ENCODE measurements at regions not wholly inside any gene's neighbourhood (a gene's known extent, or its start where the extent isn't known, plus 50 kb on each side); places are given as distances from the start of the nearest gene placed in this dataset.

- H3K4me1 ChIP-seq = no peaks in the 10 kb centered on the region
- no peaks in the 10 kb centered on the region for H3K9me3 ChIP-seq
- intact Hi-C loops (cut with DNase I) = no loop called here
- no peak overlapping the region for H3K4me3 ChIP-seq
- no peak overlapping the region for H3K9ac ChIP-seq (ENCODE audit: low read depth in 2 of 2, low read length in 2 of 2)
- no peaks in the 10 kb centered on the region for H3K36me3 ChIP-seq
- no peaks in the 10 kb centered on the region for H3K27me3 ChIP-seq
- no peak for DNase-seq
- TF ChIP-seq CTCF (IDR thresholded peaks at IDR 0.05) = no peak
- H3K27ac ChIP-seq = no peak overlapping the region
Measured at GRCh38 chr6:167509853-167510220, 185.0 kb downstream of the TTLL2 start.

GRCh38 chr6:167510648-167511047 lies 185.8 kb downstream of the TTLL2 start:
- no peak for DNase-seq
- intact Hi-C loops (cut with DNase I) = no loop called here
- TF ChIP-seq CTCF (IDR thresholded peaks at IDR 0.05) = no peak
- no peak overlapping the region for H3K9ac ChIP-seq (ENCODE audit: low read depth in 2 of 2, low read length in 2 of 2)
- H3K9me3 ChIP-seq = no peaks in the 10 kb centered on the region
- no peak overlapping the region for H3K27ac ChIP-seq
- no peaks in the 10 kb centered on the region for H3K36me3 ChIP-seq
- H3K27me3 ChIP-seq = no peaks in the 10 kb centered on the region
- no peak overlapping the region for H3K4me3 ChIP-seq
- H3K4me1 ChIP-seq = no peaks in the 10 kb centered on the region

- no peak for DNase-seq
- no peak for TF ChIP-seq CTCF (IDR thresholded peaks at IDR 0.05)
- intact Hi-C loops (cut with DNase I) = no loop called here
Measured at GRCh38 chr6:167512696-167513375, 187.9 kb downstream of the TTLL2 start.

DNA sequence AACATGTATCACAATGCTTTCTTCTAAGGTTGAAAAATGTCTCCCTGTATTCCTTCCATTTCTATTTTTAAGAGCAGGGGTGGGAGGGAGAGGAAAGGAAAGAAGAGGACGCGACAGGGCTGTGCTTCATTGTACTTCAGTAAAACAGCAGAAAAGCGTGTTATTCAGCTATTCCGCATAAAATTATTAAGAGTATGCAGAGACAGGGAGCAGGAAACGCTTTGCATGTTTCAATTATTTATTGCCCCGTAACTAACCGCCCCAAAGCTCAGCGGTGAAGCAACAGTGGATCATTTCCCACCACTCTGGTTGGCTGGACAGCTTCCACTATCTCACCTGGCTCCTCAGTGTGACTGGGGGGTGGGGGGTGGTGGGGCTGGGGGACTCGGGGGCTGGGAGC lies 188.9 kb downstream of the TTLL2 start:
- intact Hi-C loops (cut with DNase I) = no loop called here
- Histone ChIP-seq H3K9ac (ENCODE audit: low read depth in 2 of 2, low read length in 2 of 2) (no peak overlapping the region), H3K36me3 (no peaks in the 10 kb centered on the region), H3K4me3 (no peak overlapping the region), H3K27me3 (no peaks in the 10 kb centered on the region), H3K9me3 (no peaks in the 10 kb centered on the region), H3K4me1 (no peaks in the 10 kb centered on the region), H3K27ac (no peak overlapping the region)
- TF ChIP-seq CTCF (IDR thresholded peaks at IDR 0.05) = no peak
- no peak for DNase-seq

More at GRCh38 chr6:167512696-167513375, 187.9 kb downstream of the TTLL2 start:
- no peak overlapping the region for H3K4me3 ChIP-seq
- H3K9me3 ChIP-seq = no peaks in the 10 kb centered on the region
- H3K4me1 ChIP-seq = no peaks in the 10 kb centered on the region
- no peak overlapping the region for H3K9ac ChIP-seq (ENCODE audit: low read depth in 2 of 2, low read length in 2 of 2)
- H3K27ac ChIP-seq = no peak overlapping the region
- H3K27me3 ChIP-seq = no peaks in the 10 kb centered on the region
- no peaks in the 10 kb centered on the region for H3K36me3 ChIP-seq

DNA sequence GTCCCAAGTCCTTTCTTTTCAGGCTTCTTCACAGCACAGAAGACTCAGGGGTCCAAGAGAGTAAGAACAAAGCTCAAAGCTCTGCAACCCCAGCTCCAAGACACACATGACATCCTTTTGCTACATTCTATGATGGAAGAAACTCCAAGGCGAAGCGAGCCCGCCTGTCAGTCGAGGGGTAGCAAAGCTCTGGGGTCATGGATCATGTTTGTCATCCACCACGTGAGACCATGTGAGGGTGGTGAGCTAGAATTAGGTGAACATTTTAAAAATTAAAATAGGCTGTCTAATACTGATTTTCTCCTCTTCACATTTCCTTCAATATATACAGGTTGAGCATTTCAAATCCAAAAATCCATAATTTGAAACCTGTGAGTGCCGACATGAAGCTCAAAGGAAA lies 189.6 kb downstream of the TTLL2 start:
- no peaks in the 10 kb centered on the region for H3K9me3 ChIP-seq

More for the DNA sequence above, 189.6 kb downstream of the TTLL2 start:
- no peak for TF ChIP-seq CTCF (IDR thresholded peaks at IDR 0.05)
- no peaks in the 10 kb centered on the region for H3K4me1 ChIP-seq
- intact Hi-C loops (cut with DNase I) = no loop called here
- no peaks in the 10 kb centered on the region for H3K27me3 ChIP-seq
- no peak for DNase-seq
- no peaks in the 10 kb centered on the region for H3K36me3 ChIP-seq
- no peak overlapping the region for H3K9ac ChIP-seq (ENCODE audit: low read depth in 2 of 2, low read length in 2 of 2)
- H3K27ac ChIP-seq = no peak overlapping the region
- no peak overlapping the region for H3K4me3 ChIP-seq

Data from colonic mucosa (tissue), 4 donors.